Retinal pigment epithelial cell (primary cell): ENCODE measurements at regions not wholly inside any gene's neighbourhood (a gene's known extent, or its start where the extent isn't known, plus 50 kb on each side); places are given as distances from the start of the nearest gene placed in this dataset.

ENCODE experiments used
- DNase-seq: peaks from one replicate; pipeline ENCODE4 v3.0.0-alpha.2; 2010; ENCODE audit warnings: low read depth
- H3K4me3 ChIP-seq: 2 replicates; pipeline ENCODE4 v1.5.1; 2011; ENCODE audit warnings: mild to moderate bottlenecking, low read length, control low read depth, moderate library complexity
- CTCF ChIP-seq: conservative IDR thresholded peaks from 2 replicates; pipeline ENCODE4 v1.5.1; 2011; ENCODE audit warnings: low read depth, low read length, control low read depth, inconsistent platforms

- H3K4me3 ChIP-seq: no peak overlapping the region
- no peak for TF ChIP-seq CTCF
- DNase-seq: no peak
Observed at GRCh38 chr5:27571681-27572080, 533.3 kb upstream of the CDH9 start.

DNA sequence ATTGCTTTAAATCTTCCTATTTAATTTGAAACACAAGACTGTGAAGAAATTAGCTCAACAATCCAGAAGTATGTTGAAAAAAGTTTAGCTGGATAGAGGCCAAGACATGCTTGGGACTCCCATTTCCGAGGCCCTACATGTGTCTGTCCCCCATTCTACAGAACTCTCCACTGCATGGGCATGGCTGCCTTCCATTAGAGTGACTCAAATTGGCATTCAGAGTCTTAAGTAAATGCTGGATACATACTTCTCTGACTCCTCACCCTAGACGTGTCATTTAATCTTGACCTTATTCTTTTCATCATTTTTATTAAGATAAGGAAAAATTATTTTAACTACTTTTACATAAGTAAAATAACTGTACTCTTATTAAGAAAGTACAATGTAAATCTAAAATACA is 530.4 kb upstream of the CDH9 start:
- DNase-seq: no peak
- no peak for TF ChIP-seq CTCF
- no peak overlapping the region for H3K4me3 ChIP-seq

- DNase-seq: no peak
- H3K4me3 ChIP-seq: no peak overlapping the region
- TF ChIP-seq CTCF: no peak
Observed at GRCh38 chr5:27561408-27561807, 523.0 kb upstream of the CDH9 start.

DNA sequence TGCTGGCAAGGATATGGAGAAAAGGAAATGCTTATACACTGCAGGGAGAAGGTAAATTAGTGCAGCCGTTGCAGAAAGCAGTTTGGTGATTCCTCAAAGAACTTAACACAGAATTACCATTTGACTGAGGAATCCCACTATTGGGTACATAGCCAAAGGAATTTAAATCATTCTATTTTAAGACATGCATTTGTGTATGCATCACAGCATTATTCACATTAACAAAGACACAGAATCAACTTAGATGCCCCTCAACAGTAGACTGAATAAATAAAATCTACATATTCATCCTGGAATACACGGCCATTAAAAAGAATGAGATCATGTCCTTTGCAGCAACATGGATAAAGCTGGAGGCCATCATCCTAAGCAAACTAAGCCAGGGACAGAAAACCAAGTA is 510.1 kb upstream of the CDH9 start:
- no peak for TF ChIP-seq CTCF
- H3K4me3 ChIP-seq: no peak overlapping the region
- no peak for DNase-seq

DNA sequence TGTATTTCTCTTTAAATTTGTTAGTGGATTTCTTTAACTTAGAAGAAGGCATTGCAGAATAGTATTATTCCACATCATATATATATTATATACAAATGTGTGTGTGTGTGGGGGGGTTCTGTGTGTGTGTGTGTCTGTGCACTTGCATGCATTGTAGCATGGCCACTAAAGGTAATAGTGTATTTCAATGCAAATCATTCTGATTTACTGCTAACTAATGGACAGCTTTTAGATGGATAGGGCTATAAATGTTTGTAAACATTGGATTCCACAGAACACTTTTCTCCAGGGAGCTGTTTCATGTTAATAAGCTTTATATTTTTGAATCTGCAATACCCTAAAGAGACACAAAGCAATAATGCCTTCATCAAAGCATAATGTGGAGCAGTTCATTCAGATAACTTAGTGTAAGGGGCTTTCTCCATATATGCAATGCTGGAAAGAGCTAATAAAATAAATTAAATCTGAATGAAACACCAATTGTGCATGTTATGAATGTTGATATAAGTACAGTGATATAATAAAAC is 496.7 kb upstream of the CDH9 start:
- no peak overlapping the region for H3K4me3 ChIP-seq
- TF ChIP-seq CTCF: no peak
- DNase-seq: no peak

- H3K4me3 ChIP-seq: no peak overlapping the region
- TF ChIP-seq CTCF: no peak
- DNase-seq: no peak
Observed at GRCh38 chr5:27532305-27532704, 493.9 kb upstream of the CDH9 start.

GRCh38 chr5:27524515-27524914 is 486.1 kb upstream of the CDH9 start:
- no peak for TF ChIP-seq CTCF
- H3K4me3 ChIP-seq: no peak overlapping the region
- DNase-seq: no peak
